Thyroid gland (tissue), 4 donors: ENCODE measurements at regions not wholly inside any gene's neighbourhood (a gene's known extent, or its start where the extent isn't known, plus 50 kb on each side); places are given as distances from the start of the nearest gene placed in this dataset.

Experiments used
- CTCF ChIP-seq, 6 experiments: fragments of 200-600 bp in 3 of 6; fragments of 450-650 bp in 3 of 6; sonication (generic) in 3 of 6; IDR thresholded peaks; one replicate each; pipeline ENCODE4 v1.5.1; 2016 to 2019; ENCODE audit warnings: antibody characterized with exemption in 6 of 6, mild to moderate bottlenecking in 2 of 6, inconsistent platforms in 1 of 6, moderate library complexity in 1 of 6
- POLR2A ChIP-seq, 2 donors: fragments of 450-650 bp; IDR thresholded peaks; one replicate each; pipeline ENCODE4 v1.6.1; 2017; ENCODE audit warnings: antibody characterized with exemption in 2 of 2, mild to moderate bottlenecking in 2 of 2, moderate library complexity in 1 of 2

- TF ChIP-seq CTCF (IDR thresholded peaks at IDR 0.05) = no peak
- TF ChIP-seq POLR2A (IDR thresholded peaks at IDR 0.05) = no peak
Observed at GRCh38 chr18:51426996-51427395, 229.5 kb upstream of the MEX3C start.
